Sigmoid colon (tissue), 3 donors: ENCODE measurements at regions not wholly inside any gene's neighbourhood (a gene's known extent, or its start where the extent isn't known, plus 50 kb on each side); places are given as distances from the start of the nearest gene placed in this dataset.

Experiments used
- POLR2A ChIP-seq, 2 donors: fragments of 450-650 bp; IDR thresholded peaks; one replicate each; pipeline ENCODE4 v1.6.1; 2016; ENCODE audit warnings: antibody characterized with exemption in 2 of 2, mild to moderate bottlenecking in 2 of 2, moderate library complexity in 2 of 2
- TF ChIP-seq, protein P1 (sequence below), 4 experiments: fragments of 450-650 bp in 3 of 4; fragments of 200-600 bp in 1 of 4; IDR thresholded peaks; one replicate each; pipeline ENCODE4 v1.5.1; 2016 to 2019; ENCODE audit warnings: antibody characterized with exemption in 4 of 4, mild to moderate bottlenecking in 3 of 4, moderate library complexity in 2 of 4

DNA sequence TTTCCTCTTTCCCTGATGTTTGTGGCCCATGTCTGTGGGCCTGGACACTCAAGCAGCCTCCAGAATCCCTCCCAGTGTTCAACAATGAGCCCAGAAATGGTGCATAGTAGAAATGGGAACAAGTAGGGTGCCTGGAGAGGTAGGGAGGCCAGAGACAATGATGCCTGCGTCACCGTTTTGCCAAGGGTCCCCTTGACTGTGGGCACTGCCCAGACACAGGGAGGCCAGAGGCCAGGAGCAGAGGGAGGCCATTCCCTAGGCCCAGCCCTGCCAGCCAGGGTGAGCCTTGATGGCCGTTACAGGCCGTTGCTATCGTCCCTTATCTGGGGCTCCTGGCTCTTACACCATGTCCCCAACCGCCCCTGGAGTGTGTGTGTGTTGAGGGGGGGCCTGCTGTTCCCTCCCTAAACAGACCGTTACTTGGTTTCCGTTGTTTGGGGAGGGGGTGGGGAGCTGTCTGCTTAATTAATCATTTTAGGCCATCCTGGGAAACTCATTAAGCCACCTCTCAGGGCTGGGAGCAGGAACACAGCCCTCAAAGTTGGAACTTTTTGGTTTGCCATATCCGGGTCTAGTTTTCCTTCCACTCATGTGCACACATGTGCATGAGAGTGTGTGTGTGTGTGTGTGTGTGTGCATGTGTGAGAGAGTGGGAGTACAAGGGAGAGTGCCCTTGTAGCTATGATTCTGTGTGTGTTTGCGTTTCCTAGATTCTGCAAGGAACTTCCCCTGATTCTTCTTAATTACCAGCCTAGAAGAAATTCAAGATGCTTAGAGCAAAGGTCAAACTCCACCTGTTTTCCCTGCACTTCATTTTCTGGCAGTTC is 135.2 kb upstream of the HAAO start:
- no peak for TF ChIP-seq POLR2A (IDR thresholded peaks at IDR 0.05)
- TF ChIP-seq, protein P1, sequence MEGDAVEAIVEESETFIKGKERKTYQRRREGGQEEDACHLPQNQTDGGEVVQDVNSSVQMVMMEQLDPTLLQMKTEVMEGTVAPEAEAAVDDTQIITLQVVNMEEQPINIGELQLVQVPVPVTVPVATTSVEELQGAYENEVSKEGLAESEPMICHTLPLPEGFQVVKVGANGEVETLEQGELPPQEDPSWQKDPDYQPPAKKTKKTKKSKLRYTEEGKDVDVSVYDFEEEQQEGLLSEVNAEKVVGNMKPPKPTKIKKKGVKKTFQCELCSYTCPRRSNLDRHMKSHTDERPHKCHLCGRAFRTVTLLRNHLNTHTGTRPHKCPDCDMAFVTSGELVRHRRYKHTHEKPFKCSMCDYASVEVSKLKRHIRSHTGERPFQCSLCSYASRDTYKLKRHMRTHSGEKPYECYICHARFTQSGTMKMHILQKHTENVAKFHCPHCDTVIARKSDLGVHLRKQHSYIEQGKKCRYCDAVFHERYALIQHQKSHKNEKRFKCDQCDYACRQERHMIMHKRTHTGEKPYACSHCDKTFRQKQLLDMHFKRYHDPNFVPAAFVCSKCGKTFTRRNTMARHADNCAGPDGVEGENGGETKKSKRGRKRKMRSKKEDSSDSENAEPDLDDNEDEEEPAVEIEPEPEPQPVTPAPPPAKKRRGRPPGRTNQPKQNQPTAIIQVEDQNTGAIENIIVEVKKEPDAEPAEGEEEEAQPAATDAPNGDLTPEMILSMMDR (IDR thresholded peaks at IDR 0.05): no peak
